Prostate gland (tissue), 2 donors: ENCODE measurements at regions not wholly inside any gene's neighbourhood (a gene's known extent, or its start where the extent isn't known, plus 50 kb on each side); places are given as distances from the start of the nearest gene placed in this dataset.

Experiments
- CTCF ChIP-seq, 4 experiments: fragments of 200-600 bp in 2 of 4; fragments of 450-650 bp in 2 of 4; sonication (generic) in 2 of 4; IDR thresholded peaks; 1 replicate in 3 of 4; 2 replicates in 1 of 4; pipeline ENCODE4 v1.5.1; 2016 to 2019; ENCODE audit warnings: antibody characterized with exemption in 4 of 4, mild to moderate bottlenecking in 2 of 4, moderate library complexity in 2 of 4
- POLR2A ChIP-seq: fragments of 450-650 bp; IDR thresholded peaks from one replicate; pipeline ENCODE4 v1.6.1; 2016; ENCODE audit warnings: antibody characterized with exemption, mild to moderate bottlenecking
- POLR2AphosphoS5 ChIP-seq: sonication (generic); formaldehyde crosslinking; IDR thresholded peaks from one replicate; pipeline ENCODE4 v1.6.1; 2017; ENCODE audit warnings: antibody characterized with exemption

- TF ChIP-seq CTCF (IDR thresholded peaks at IDR 0.05), result no peak
- no peak for TF ChIP-seq POLR2A
- no peak for TF ChIP-seq POLR2AphosphoS5
Measured at GRCh38 chr4:4675051-4675581, 133.3 kb upstream of the STX18 start.
